ENCODE measurements at regions not wholly inside any gene's neighbourhood (a gene's known extent, or its start where the extent isn't known, plus 50 kb on each side); places are given as distances from the start of the nearest gene placed in this dataset.

- TF ChIP-seq JUN (CRISPR knock-in tag; IDR thresholded peaks at IDR 0.05) (no peak), ETV5 (CRISPR knock-in tag; IDR thresholded peaks at IDR 0.05; ENCODE audit: borderline replicate concordance) (no peak), SAP130 (CRISPR knock-in tag; IDR thresholded peaks at IDR 0.05; ENCODE audit: low read depth) (no peak), CTCF (CRISPR knock-in tag; IDR thresholded peaks at IDR 0.05) (no peak), ZNF430 (CRISPR knock-in tag; IDR thresholded peaks at IDR 0.05) (no peak), ATF3 (CRISPR knock-in tag; IDR thresholded peaks at IDR 0.05) (no peak), ZNF260 (CRISPR knock-in tag; IDR thresholded peaks at IDR 0.05; ENCODE audit: borderline replicate concordance, low read depth) (no peak), EZH2 (conservative IDR thresholded peaks at IDR 0.05; ENCODE audit: low read depth, low read length) (no peak)
- TF ChIP-seq, protein P1, sequence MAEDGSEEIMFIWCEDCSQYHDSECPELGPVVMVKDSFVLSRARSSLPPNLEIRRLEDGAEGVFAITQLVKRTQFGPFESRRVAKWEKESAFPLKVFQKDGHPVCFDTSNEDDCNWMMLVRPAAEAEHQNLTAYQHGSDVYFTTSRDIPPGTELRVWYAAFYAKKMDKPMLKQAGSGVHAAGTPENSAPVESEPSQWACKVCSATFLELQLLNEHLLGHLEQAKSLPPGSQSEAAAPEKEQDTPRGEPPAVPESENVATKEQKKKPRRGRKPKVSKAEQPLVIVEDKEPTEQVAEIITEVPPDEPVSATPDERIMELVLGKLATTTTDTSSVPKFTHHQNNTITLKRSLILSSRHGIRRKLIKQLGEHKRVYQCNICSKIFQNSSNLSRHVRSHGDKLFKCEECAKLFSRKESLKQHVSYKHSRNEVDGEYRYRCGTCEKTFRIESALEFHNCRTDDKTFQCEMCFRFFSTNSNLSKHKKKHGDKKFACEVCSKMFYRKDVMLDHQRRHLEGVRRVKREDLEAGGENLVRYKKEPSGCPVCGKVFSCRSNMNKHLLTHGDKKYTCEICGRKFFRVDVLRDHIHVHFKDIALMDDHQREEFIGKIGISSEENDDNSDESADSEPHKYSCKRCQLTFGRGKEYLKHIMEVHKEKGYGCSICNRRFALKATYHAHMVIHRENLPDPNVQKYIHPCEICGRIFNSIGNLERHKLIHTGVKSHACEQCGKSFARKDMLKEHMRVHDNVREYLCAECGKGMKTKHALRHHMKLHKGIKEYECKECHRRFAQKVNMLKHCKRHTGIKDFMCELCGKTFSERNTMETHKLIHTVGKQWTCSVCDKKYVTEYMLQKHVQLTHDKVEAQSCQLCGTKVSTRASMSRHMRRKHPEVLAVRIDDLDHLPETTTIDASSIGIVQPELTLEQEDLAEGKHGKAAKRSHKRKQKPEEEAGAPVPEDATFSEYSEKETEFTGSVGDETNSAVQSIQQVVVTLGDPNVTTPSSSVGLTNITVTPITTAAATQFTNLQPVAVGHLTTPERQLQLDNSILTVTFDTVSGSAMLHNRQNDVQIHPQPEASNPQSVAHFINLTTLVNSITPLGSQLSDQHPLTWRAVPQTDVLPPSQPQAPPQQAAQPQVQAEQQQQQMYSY (CRISPR knock-in tag; IDR thresholded peaks at IDR 0.05): no peak
- TF ChIP-seq, protein P2, sequence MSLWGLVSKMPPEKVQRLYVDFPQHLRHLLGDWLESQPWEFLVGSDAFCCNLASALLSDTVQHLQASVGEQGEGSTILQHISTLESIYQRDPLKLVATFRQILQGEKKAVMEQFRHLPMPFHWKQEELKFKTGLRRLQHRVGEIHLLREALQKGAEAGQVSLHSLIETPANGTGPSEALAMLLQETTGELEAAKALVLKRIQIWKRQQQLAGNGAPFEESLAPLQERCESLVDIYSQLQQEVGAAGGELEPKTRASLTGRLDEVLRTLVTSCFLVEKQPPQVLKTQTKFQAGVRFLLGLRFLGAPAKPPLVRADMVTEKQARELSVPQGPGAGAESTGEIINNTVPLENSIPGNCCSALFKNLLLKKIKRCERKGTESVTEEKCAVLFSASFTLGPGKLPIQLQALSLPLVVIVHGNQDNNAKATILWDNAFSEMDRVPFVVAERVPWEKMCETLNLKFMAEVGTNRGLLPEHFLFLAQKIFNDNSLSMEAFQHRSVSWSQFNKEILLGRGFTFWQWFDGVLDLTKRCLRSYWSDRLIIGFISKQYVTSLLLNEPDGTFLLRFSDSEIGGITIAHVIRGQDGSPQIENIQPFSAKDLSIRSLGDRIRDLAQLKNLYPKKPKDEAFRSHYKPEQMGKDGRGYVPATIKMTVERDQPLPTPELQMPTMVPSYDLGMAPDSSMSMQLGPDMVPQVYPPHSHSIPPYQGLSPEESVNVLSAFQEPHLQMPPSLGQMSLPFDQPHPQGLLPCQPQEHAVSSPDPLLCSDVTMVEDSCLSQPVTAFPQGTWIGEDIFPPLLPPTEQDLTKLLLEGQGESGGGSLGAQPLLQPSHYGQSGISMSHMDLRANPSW (CRISPR knock-in tag; IDR thresholded peaks at IDR 0.05; ENCODE audit: borderline replicate concordance): no peak
Measured at GRCh38 chr10:32163762-32164148, 107.5 kb upstream of the KIF5B start.
